ENCODE measurements at regions not wholly inside any gene's neighbourhood (a gene's known extent, or its start where the extent isn't known, plus 50 kb on each side); places are given as distances from the start of the nearest gene placed in this dataset.

DNA sequence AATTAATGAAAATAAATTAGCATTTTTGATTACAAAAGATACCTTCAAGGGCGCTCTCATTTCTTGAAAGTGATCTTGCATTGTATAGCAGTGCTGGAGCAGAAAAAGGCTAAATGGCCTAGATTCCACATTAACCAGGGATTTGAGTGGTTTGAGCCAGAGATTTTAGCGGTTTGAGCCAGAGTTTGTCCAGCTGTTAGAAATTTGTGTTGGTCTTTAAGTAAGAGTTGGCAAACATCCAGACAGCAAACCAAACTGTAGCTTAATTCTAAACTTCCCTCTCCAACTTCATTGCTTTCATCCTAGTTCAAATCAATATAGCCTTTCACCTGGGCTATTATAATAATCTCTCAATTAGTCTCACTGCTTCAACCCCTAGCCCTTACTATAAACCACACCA lies 351.7 kb downstream of the IGSF11 start:
- no peak for DNase-seq (ENCODE audit: low read depth)

DNA sequence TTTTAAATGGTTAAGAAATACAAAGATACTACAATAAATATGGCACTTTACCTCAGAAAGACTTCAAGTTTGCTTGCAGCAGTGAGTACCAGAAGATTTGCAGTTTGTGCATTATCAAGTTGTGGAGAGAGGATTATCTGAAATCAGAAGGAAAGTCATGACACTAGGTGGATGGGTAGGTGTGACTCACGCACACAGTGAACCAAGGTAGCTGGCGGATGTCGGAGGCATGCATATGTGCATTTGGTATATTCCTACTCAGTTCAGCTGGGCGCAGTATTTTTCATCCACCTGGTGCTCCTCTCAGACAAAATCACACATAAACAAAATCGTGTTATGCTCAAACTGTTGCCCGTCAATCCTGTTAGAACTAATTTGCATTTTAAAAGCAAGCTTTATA lies 351.0 kb downstream of the IGSF11 start:
- DNase-seq (ENCODE audit: low read depth) = no peak

DNA sequence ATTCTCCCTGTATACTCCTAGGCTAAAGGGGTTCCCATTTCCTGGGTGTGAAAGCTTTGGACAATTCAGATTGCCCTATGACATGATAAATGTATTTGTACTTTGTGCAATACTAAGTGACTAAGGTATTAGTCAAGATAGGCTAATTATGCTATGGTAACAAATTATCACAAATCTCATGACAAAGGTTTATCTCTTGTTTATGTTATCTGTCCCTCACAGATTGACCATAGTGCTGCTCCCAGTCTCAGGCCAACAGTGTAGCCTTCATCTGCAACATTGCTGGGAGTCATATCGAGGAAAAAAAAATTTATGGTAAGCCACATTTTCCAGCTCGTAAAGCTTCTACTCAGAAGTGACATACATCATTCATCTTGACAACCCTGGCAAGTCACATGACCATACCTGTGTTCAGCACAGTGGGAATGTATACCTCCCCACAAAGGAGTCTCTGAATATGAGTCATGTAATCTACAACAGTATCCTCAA lies 346.2 kb downstream of the IGSF11 start:
- no peak for DNase-seq (ENCODE audit: low read depth)

DNA sequence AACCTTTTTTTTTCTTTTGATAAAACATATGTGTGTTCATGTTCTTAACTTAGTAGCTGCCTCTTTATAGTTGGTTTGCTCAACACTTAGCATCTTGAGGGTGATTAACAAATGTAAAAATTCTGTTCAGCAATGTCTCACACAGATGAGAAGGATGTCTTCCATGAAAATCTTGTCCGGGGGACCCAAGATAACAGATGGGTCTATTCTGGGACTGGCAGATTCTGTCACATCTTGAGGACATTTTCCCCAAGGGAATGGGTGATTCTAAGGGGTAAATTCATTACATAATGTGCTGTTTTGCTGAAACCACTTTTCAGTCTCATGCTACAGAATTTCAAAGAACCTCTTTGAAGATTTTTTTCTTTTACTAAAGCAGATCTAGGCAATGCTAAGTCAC lies 342.2 kb downstream of the IGSF11 start:
- no peak for DNase-seq (ENCODE audit: low read depth)

DNA sequence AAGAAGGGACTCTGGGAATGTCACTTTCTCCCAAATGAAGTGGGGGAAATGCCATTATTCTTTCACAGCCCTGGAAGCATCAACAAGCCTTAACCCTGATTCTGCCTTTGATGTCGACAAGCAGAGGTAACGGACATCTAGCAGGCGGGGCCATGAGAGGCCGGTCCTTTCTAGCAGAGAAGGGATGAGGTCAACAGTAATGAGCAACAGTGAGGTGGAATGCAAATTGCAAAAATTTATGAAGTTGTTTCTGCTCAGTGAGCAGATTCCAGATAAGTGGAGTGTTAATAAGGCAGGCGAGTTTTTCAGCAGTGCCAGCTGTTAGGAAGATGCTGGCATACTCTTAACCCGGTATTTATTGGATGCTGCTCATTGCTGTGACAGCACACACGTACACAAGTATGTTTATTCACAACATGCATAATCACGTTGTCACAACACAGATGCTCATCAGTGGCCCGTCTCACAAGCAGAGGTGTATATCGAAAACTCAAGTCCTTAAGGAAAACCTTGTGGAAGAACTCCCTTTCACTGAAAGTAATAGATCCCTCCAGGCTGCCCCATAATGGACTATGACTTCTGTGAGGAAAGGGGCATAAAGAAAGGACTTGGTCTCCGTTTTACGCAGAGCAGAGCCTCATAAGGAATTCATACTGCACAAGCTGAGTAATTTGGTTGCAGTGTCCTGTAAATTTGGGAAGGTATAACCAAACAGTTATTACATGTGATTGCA lies 329.0 kb downstream of the IGSF11 start:
- DNase-seq (ENCODE audit: low read depth) = no peak

DNA sequence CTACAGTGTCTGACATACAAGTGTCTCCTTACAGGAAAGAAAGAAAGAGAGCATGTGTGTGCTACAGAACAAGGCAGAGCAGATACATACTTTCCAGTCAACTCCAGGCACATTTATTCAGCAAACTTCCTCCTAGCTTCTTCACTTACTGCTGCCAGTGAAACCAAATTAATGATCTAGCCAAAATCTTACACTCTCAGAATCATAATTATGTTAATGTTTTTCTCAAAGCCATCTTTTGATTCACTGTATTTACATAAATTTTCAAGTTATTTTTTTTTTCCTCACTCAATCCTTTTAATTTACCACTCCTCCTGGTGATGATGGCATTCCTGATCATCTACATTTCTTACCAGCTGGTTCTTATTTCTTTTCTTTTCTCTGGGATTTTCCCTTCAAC lies 326.7 kb downstream of the IGSF11 start:
- DNase-seq (ENCODE audit: low read depth) = no peak

DNA sequence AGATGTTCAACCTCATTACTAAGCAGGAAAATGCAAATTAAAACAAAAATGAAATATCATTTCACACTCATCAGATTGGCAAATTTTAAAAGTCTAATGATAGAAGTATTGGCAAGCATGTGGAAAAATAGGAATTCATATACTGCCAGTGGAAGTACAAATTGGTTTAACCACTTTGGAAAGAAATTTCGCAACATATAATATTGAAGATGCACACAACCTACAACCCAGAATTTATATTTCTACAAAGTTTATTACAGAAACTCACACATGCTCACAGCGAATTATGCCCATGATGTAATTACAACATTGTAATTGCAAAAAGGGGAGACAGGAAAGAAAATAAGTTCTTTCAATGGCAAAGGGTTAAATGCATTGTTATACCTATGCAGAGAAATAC lies 324.1 kb downstream of the IGSF11 start:
- DNase-seq (ENCODE audit: low read depth) = no peak

DNA sequence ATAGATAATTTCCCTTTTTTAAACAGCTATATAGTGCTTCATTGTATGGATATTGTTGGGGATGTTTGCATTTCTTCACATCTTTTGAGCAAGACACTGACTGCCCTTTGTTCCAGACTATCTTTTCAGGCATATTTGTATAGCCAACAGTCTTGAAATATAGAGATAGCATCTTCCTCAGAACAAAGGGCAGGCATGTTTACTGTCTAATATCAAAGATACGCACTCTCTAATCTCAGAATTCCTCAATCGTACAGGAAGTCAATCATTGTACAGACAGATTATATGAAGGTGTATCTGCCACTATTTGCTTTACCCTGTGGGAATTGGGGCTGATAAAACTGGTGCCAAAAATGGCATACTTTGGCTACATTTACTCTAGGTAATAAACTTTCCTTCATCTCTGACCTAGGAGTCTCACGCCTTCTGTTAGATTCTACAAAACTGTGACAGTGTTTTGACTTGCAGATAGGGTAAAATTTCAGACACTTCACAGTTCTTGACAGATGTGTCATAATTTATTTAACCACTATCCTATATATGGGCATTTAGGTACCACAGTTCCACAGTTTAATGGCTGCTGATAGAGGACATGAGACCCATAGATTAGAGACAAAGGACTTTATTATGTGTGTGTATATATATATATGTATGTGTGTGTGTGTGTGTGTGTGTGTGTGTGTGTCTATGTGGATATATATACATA lies 321.0 kb downstream of the IGSF11 start:
- DNase-seq (ENCODE audit: low read depth) = no peak

DNA sequence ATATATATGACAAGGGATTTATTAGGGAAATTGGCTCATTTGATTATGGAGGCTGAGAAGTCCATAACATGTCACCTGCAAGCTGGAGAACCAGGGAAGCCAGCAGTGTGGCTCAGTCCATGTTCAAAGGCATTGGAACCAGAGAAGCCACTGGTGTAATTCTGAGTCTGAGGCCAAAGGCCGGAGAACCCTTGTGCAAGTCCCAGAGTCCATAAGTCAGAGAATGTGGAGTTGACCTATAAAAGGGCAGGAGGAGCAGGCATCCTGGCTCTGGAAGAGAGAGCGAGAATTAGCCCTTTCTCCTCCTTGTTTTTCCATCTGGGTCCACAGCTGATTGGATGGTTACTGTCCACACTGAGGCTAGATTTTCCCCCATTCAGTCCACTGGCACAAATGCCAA lies 319.8 kb downstream of the IGSF11 start:
- DNase-seq (ENCODE audit: low read depth) = no peak

DNA sequence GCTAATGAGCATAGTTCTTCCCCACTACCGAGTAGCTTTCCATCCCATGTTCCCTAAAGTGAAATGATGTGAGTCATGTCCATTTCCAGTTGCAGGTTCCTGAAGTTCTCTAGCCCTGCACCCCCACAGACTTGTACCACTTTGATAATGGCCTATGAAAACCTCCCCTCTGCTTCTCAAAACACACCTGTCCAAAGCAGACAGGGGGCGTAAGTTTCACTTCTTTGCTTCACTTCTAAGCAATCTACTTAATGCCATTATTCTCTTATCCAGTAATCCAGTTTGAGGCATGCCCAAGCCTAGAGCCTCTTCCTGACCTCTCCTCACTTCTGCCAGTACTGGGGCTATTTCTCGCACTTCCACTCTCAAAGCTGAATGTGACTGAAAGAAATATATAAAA lies 305.1 kb downstream of the IGSF11 start:
- no peak for DNase-seq (ENCODE audit: low read depth)

DNA sequence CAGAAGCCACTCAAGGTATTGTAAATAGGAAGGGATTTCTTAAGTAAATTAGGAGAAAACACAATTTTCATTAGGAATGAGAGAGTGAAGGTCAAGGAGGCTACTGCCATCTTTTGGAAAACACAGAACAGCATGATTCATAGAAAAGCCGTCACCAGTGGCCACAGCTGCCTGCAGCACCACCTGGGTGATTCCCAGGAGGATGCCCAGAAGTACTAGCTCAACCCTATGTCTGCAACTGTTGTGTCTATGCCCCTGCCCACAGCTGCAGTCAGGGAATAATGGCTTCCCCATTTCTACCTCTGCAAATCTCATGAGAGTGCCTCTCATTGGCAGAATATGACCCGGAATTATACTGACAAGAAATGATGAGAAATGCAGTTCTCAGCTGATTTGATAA lies 300.0 kb downstream of the IGSF11 start:
- no peak for DNase-seq (ENCODE audit: low read depth)

DNA sequence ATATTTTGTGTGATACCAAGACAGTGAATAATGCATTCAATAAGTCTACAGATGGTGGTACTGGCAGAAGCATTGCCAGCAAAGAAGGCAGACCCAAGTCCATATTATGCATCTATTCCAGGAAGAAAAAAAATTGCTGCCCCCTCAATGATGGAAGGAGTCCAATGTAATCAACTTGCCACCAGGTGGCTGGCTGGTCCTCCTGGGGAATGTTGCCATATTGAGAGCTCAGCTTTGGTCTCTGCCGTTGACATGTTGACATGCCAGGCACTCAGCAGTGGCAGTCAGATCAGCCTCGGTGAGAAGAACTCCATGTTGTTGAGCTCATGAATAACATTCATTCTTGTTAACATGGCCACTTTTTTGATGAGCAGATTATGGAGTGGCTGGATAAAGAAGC lies 298.5 kb downstream of the IGSF11 start:
- no peak for DNase-seq (ENCODE audit: low read depth)

DNA sequence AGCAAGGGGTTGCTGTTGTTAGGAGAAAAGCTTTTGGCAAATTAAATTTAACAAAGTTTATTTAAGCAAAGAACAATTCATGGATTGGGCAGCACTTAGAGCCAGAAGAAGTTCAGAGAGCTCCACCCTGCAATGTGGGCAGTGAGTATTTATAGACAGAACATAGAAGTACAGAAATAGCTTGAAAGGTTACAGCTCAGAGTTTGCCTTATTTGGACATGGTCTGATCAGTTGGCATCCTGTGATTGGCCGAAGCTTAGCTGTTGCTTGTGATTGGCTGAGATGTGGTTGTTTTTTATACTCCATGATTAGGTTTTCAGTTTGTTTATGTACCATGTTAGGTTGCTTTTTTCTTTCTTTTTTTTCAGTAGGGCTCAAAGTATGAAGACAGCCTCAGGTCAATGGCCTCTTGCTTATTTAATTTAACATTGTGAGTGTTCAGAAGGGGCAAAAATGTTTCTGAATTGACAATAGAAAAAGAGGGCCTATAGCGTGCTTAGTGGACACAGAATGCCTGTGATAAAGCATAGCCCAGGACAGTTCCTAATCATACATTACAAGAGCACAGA lies 293.8 kb downstream of the IGSF11 start:
- no peak for DNase-seq (ENCODE audit: low read depth)

DNA sequence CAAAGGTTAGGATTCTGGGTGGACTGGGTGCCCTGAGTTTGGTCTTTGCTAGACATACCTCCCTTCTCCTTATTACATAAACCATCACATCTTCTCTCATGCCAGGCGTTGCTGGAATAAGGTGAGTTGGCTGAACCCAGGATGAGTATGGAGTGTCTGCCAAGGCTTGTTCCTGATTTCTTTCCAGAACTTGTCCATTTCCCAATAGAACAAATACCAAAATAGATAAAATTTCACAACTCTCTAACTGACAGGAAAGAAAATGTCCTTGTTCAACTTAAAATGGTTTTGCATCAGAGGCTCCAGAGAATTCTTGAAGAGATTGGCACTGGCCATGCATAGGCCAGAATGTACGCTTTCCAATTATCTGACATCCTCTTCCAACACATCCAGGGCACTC lies 291.9 kb downstream of the IGSF11 start:
- no peak for DNase-seq (ENCODE audit: low read depth)

DNA sequence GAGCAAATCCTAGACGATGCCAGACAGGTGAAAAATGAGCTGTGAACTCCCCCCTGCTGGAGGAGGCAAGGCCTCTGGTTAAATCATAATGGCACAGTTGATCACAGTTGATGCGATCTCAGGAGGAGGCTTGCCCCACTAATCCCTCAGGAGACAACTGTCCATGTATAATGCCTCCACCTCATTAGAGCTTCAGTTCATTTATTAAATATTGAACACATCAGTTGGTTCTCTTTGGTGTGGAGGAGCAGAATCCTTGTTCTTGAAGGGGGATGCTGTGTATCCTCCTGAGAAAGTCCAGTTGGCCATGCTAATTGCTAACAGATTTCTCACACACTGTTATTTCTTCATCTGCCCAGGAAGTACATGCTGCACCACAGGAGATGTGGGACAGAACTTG lies 290.5 kb downstream of the IGSF11 start:
- no peak for DNase-seq (ENCODE audit: low read depth)

DNA sequence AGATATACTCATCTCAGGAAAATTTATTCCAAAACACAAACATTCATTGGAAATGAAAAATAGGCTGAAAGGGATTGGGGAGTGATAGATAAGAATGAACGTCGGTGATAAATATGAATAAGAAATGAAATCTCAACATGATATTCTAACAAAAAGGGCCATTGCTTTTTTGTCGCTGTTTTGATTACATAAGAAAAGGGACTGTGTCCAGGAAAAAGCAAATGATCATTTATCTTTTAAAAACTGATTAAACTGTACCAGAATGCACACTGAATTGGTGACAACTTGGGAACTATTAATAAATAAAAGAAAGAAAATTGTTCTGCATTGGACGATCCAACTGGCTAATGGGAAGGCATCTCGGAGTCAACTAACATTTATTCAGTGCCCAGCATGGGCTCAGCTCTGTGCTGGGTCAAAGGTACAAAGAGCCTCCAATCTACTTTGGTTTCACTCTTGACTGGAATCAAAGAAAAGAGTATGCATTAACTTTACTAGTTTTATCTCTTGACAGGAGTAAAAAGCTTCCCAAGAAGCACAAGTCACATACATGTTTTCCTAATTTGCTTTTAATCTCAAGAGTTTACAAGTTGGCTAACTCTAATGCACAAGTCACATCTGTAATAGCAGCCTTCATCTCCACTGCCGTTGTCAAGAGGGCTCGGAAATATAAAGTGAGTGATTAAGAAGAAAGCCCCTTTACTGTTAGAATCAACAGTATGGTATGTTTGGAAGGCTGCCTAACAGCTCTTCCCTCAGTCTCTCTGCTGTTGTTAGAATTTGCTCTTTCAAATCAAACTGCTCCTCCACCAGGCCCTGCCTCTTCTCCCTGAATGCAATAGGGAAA lies 280.0 kb downstream of the IGSF11 start:
- no peak for DNase-seq (ENCODE audit: low read depth)

DNA sequence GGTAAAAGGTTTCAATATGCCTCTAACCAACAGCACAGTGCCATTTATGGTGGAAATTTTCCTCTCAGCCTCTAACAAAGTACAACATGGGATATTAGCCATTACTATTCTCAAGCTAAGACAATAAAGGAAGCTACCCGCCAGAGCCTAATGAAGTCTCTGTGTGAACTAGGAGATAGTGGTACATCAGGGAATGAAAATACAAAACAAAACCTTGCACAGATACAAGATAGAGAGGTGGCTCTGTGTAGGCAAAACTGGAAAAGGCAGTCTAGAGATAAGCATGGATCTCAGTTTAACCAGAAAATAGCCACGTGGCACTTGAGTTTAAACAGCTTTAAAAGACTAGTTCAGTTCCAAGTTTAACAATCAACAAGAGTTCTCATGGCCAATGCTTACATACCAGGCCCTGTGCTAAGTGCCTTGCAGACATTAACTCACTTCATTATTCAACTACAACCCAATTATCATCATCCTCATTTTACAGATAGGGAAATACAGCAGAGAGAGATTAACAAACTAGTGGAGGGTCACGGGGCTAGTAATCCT lies 279.3 kb downstream of the IGSF11 start:
- DNase-seq (ENCODE audit: low read depth) = no peak

DNA sequence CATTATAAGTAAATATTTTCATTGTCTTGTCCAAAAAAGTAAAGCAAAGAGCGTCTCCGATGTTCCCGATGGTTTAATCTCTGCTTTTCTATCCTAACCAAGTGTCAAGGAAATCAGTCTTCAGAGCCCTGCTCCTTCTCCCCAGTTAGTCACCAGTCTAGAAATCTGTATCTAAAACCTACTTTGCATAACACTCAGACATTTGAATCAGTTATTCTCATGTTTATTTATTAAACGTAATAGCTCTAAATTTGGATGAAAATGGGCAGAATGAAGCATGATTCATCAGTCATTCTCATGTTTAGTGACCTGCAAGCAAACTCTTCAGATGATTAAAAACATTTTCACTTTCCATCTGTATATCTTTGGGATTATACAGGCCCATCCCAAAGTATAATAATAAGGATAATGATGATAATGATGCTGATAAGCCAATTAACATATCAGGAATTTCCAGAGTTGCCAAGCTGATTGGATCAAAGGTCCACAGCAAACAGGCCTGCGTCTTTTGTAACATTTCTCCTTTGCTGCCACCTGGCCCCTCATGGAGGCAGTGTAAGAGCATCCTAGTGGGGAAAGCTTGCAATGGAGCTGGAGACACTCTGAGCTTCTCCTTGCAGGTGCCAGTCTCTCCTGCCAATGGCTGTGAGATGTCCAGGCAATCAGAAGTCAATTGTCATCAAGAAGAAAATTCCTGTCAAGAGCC lies 273.9 kb downstream of the IGSF11 start:
- no peak for DNase-seq (ENCODE audit: low read depth)

DNA sequence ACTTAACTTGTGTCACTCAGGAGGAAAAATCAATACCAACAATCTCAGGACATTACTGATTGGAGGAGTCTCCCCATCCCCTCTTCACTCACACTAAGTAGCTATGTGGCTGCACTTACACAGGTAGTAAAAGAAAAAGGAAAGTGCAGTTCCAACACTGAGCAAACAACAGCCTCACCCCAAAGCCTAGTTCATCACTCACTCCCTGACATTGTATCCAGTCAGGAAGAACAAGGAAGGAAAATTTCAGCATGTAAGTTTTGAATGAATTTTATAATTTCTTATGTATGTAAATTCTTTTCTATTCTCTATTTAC lies 273.4 kb downstream of the IGSF11 start:
- no peak for DNase-seq (ENCODE audit: low read depth)

DNA sequence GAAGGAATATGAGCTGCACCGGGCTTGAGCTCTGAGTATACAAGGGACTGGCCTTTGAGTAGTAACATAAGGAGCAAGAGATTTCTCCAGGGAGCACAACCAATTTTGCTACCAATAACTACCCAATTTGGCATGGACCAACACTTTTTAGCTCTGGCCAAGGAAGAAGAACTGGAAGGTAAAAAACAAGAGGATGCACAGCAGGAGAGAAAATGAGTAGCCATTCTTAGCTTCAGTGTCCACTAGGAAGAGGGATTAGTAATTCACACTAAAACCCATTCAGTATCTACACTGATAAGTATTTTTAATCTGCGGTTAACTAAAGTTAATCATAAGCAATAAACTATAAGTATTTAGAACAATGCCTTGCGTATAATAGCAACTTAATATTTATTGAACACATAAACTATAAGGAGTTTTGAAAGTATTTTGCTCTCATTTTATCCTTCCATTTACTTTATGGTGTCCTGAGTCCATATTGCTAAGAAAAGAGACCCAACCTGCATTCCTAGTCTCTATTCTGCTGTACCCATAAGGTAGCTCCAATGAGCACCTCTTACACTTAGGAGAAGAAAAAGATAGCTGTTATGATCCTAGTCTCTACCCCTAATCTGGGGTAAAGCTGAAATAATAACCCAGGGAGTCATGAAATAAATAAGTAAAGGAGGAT lies 268.9 kb downstream of the IGSF11 start:
- DNase-seq (ENCODE audit: low read depth) = no peak

DNA sequence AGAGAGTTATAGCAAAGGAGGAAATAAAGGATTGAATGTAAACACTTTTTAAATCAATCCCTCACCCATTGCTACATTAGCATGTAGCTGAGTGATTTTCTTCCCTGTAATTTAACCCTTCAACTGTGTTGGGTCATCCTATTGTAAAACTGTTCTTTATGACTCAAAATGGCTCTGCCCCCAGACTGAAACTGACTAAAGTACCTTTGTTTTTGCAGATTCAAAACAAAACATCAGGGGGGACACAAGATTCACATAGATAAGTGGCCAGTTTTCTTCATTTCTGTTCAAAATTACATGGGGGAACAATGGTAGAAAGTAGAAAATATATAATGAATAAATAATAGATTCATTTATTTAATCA lies 268.4 kb downstream of the IGSF11 start:
- DNase-seq (ENCODE audit: low read depth) = no peak

All from stimulated activated CD8-positive, alpha-beta memory T cell treated with anti-CD3 and anti-CD28 coated beads, Interleukin-7, amount 100 ng/mL, for 24 hours (primary cell).